ENCODE measurements at regions not wholly inside any gene's neighbourhood (a gene's known extent, or its start where the extent isn't known, plus 50 kb on each side); places are given as distances from the start of the nearest gene placed in this dataset.

DNA sequence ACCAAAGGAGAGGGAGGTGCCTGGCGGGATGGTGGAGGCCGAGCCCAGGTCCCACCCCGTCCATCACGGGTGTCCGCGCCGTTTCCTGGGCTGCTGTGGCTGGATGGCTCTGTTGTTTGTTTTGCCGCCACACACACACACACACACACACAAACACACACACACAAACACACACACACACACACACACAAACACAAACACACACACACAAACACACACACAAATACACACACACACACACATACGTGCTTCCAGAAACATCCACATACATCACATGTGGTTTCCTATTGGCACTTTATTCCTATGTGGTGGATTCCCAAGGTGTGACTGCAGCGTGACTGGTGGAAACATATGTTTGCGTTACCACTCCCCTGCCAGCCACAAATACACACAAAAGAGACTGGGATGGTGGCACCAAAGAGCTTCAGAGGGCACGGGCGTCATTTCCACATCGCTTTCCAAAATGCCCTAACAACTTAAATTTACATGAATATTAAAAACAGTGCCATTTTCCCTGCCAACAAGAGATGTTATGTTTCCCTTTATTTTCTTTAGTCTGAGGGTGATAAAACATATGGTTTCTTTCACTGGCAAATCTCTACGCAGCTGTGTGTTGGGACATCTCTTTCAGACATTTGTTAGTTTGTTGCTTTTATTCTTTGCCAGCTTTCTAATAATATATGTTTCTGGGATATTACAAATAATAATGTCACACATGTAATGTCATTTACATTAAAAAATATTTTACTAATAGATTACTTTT is 356.8 kb downstream of the BRD1 start:
- Mint-ChIP-seq H3K36me3 (ENCODE audit: low read depth) (peaks cover 5% of the 10 kb centered on the region), H3K4me1 (ENCODE audit: low read depth) (no peaks in the 10 kb centered on the region), H3K27ac (no peak overlapping the region), H3K9me3 (peaks cover 74% of the 10 kb centered on the region), H3K27me3 (ENCODE audit: insufficient read depth) (peaks cover 1% of the 10 kb centered on the region), H3K4me3 (no peak overlapping the region)
- DNase-seq, result no peak
- TF ChIP-seq CTCF (IDR thresholded peaks at IDR 0.05), result no peak

DNA sequence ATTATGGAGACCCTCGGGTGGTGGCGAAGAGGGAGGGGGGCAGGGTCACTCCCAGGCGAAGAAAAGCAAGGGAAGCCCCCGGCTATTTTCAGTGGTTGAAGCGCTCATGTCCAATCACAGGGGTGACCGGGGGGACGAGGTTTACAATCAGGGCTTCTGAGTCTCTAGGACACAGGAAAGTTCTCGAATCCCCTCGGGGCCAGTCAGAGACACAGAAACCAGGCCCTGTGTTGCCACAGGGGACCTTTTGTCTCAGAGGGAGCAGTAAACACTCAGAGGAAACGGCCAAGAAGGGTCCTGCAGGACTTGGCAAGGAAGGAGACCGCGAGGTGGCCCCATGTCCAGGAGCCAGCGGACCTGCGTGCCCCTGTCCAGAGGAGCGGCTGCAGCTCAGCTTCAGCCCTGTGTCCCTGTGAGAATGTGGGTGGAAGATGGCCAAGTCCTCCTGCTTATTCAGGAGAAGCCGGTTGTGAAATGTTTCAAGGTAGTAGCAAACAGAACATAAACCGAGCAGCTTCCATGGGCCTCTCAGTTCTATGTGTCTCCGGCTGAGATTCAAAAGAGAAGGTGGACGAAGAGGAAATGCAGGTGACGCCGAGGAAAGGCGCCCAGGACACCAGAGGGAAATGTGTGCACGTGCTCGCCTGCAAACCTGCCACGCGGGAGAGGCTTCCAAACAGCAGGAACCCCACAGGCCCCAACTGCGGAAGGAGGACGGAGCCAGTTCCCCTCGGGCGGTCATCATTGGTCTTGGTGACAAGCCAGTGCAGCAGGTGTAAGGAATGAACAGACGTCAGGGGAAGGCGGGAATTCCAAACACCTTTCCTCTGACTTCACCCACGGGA is 357.6 kb downstream of the BRD1 start:
- DNase-seq, result no peak
- TF ChIP-seq CTCF (IDR thresholded peaks at IDR 0.05), result no peak
- Mint-ChIP-seq H3K9me3 (peaks cover 74% of the 10 kb centered on the region), H3K36me3 (ENCODE audit: low read depth) (peaks cover 5% of the 10 kb centered on the region), H3K4me1 (ENCODE audit: low read depth) (no peaks in the 10 kb centered on the region), H3K4me3 (no peak overlapping the region), H3K27ac (no peak overlapping the region), H3K27me3 (ENCODE audit: insufficient read depth) (peaks cover 1% of the 10 kb centered on the region)

GRCh38 chr22:49468487-49469198 is 359.0 kb downstream of the BRD1 start:
- no peak overlapping the region for H3K27ac Mint-ChIP-seq
- peaks cover 1% of the 10 kb centered on the region for H3K27me3 Mint-ChIP-seq (ENCODE audit: insufficient read depth)
- no peaks in the 10 kb centered on the region for H3K4me1 Mint-ChIP-seq (ENCODE audit: low read depth)
- DNase-seq, result no peak
- no peak overlapping the region for H3K4me3 Mint-ChIP-seq
- peaks cover 5% of the 10 kb centered on the region for H3K36me3 Mint-ChIP-seq (ENCODE audit: low read depth)
- H3K9me3 Mint-ChIP-seq, result peaks cover 73% of the 10 kb centered on the region
- TF ChIP-seq CTCF (IDR thresholded peaks at IDR 0.05), result no peak

DNA sequence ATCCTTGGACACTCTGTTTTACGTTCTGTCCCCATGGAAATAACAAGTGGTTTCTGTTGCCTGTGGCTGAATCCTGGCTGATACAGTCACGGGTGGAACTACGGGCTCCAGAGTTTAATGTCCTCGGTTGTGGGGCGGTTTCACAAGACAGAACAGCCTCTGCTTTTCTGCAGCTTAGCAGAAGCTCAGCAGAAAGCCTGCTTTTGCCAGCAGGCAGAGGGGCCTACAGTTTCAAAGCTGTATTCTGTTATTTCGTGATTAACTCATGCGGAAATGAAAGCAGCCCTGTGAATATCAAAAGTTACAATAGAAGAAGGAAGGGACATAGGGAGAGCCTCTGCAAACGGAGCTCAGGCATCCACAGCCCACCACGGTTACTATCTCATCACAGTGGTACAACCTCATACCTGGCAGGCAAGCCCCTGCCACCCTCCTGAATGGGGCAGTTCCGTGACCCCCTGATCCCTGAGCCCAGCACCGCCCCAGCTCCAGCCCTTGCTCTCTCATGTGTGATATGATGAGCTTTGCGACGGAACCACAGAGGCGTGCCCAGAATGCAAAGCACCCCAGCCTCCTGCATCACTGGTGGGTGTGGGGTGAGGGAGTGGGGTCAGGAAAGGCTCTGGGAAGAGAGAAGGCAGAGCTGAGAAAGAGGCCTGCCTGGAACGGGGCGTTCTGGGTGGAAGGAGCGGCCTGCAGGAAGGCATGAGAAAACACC is 360.6 kb downstream of the BRD1 start:
- Mint-ChIP-seq H3K27me3 (ENCODE audit: insufficient read depth) (peaks cover 1% of the 10 kb centered on the region), H3K36me3 (ENCODE audit: low read depth) (peaks cover 5% of the 10 kb centered on the region), H3K4me1 (ENCODE audit: low read depth) (no peaks in the 10 kb centered on the region), H3K9me3 (peaks cover 86% of the 10 kb centered on the region), H3K27ac (no peak overlapping the region), H3K4me3 (no peak overlapping the region)
- no peak for DNase-seq
- no peak for TF ChIP-seq CTCF (IDR thresholded peaks at IDR 0.05)

DNA sequence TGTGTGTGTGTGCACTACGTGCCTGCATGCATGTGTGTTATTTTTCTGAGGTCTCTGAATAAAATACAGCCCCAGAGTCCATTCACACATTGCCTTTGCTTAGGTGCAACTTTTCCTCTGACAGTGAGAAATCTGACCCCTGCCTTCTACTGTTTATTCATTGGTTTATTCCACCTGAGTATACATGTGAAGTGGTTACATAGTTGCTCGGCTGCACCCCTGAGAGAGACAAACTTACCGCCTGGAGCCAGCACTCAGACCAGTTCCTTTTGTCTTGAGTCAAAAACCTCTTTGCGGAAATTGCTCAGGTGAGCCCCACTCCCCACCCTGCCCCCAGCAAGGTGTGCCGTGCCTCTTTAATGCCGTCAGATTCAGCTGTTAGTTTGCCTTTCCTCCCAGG is 363.6 kb downstream of the BRD1 start:
- Mint-ChIP-seq H3K36me3 (ENCODE audit: low read depth) (no peaks in the 10 kb centered on the region; the same call in 1 of the 2 replicates), H3K4me3 (no peak overlapping the region), H3K4me1 (ENCODE audit: low read depth) (no peaks in the 10 kb centered on the region), H3K27me3 (ENCODE audit: insufficient read depth) (peaks cover 1% of the 10 kb centered on the region), H3K9me3 (peaks cover 94% of the 10 kb centered on the region), H3K27ac (no peak overlapping the region)
- DNase-seq, result no peak
- no peak for TF ChIP-seq CTCF (IDR thresholded peaks at IDR 0.05)
